ENCODE measurements at regions not wholly inside any gene's neighbourhood (a gene's known extent, or its start where the extent isn't known, plus 50 kb on each side); places are given as distances from the start of the nearest gene placed in this dataset.

DNA sequence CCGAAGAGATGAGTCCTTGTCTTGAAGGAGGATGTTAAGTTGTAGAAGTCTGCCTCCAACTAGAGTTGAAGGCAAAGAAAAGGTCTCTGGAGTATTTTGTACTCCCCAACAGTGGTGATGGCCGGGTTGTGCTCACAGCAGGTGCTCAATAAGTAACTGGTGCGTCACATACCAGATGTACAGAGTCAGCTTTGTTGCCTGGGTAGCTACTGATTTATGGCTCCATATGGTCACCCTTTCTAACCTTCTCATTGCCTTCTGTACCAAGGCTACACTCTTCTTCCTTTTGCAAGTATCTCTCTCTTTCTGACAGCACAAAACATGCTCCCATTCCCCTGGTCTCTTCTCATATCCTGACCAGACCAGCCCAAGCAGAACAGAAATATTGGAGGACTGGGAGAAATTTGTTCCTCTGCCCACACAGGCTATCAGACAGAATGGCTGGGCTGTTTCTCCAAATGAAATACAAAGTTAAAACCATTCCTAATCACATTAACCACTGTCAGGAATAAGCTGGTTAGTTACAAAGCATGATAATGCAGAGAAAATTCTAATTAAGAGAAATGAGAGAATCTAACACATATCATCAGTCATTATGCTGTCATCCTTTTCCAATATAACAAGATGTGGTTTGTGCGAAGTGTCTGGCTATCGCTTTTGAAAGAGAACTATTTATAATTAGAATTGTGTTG, 150.1 kb upstream of the LRRN1 start:
- TF ChIP-seq HDGF (IDR thresholded peaks at IDR 0.05) (no peak), NONO (IDR thresholded peaks at IDR 0.05; ENCODE audit: low read depth in 2 of 2, low read length in 1 of 2) (no peak), POLR2A (conservative IDR thresholded peaks at IDR 0.05) (no peak), POLR2AphosphoS2 (IDR thresholded peaks at IDR 0.05; ENCODE audit: low read length) (no peak), ZSCAN29 (IDR thresholded peaks at IDR 0.05) (no peak), EP300 (IDR thresholded peaks at IDR 0.05; ENCODE audit: low read length) (no peak), ESRRA (IDR thresholded peaks at IDR 0.05; ENCODE audit: borderline replicate concordance, low read depth) (no peak), NR2C2 (CRISPR knock-in tag; IDR thresholded peaks at IDR 0.05) (no peak), NR2C2 (tag; IDR thresholded peaks at IDR 0.05) (no peak), ZBTB8A (IDR thresholded peaks at IDR 0.05; ENCODE audit: partially characterized antibody) (no peak)
- TF ChIP-seq, protein P1, sequence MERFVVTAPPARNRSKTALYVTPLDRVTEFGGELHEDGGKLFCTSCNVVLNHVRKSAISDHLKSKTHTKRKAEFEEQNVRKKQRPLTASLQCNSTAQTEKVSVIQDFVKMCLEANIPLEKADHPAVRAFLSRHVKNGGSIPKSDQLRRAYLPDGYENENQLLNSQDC (CRISPR knock-in tag; IDR thresholded peaks at IDR 0.05): no peak
- TF ChIP-seq, protein P2, sequence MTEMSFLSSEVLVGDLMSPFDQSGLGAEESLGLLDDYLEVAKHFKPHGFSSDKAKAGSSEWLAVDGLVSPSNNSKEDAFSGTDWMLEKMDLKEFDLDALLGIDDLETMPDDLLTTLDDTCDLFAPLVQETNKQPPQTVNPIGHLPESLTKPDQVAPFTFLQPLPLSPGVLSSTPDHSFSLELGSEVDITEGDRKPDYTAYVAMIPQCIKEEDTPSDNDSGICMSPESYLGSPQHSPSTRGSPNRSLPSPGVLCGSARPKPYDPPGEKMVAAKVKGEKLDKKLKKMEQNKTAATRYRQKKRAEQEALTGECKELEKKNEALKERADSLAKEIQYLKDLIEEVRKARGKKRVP (CRISPR knock-in tag; IDR thresholded peaks at IDR 0.05): no peak
- TF ChIP-seq, protein P3, sequence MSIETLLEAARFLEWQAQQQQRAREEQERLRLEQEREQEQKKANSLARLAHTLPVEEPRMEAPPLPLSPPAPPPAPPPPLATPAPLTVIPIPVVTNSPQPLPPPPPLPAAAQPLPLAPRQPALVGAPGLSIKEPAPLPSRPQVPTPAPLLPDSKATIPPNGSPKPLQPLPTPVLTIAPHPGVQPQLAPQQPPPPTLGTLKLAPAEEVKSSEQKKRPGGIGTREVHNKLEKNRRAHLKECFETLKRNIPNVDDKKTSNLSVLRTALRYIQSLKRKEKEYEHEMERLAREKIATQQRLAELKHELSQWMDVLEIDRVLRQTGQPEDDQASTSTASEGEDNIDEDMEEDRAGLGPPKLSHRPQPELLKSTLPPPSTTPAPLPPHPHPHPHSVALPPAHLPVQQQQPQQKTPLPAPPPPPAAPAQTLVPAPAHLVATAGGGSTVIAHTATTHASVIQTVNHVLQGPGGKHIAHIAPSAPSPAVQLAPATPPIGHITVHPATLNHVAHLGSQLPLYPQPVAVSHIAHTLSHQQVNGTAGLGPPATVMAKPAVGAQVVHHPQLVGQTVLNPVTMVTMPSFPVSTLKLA (conservative IDR thresholded peaks at IDR 0.05): no peak
- TF ChIP-seq, protein P4, sequence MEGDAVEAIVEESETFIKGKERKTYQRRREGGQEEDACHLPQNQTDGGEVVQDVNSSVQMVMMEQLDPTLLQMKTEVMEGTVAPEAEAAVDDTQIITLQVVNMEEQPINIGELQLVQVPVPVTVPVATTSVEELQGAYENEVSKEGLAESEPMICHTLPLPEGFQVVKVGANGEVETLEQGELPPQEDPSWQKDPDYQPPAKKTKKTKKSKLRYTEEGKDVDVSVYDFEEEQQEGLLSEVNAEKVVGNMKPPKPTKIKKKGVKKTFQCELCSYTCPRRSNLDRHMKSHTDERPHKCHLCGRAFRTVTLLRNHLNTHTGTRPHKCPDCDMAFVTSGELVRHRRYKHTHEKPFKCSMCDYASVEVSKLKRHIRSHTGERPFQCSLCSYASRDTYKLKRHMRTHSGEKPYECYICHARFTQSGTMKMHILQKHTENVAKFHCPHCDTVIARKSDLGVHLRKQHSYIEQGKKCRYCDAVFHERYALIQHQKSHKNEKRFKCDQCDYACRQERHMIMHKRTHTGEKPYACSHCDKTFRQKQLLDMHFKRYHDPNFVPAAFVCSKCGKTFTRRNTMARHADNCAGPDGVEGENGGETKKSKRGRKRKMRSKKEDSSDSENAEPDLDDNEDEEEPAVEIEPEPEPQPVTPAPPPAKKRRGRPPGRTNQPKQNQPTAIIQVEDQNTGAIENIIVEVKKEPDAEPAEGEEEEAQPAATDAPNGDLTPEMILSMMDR (IDR thresholded peaks at IDR 0.05 in 2 of 3, conservative IDR thresholded peaks at IDR 0.05 in 1 of 3; ENCODE audit: insufficient read depth in 2 of 3, low read depth in 1 of 3, low read length in 3 of 3): no peak

Data from K562 (cell line).